GM21515 (cell line): ENCODE measurements at regions not wholly inside any gene's neighbourhood (a gene's known extent, or its start where the extent isn't known, plus 50 kb on each side); places are given as distances from the start of the nearest gene placed in this dataset.

Experiments used
- ATAC-seq: cut with Tn5 transposase; IDR thresholded peaks from one replicate; pipeline ENCODE4 v1.9.1; 2021; ENCODE audit not compliant: unreplicated experiment

- no peak for ATAC-seq
Observed at GRCh38 chr5:145283141-145283810, 551.9 kb downstream of the PRELID2 start.

DNA sequence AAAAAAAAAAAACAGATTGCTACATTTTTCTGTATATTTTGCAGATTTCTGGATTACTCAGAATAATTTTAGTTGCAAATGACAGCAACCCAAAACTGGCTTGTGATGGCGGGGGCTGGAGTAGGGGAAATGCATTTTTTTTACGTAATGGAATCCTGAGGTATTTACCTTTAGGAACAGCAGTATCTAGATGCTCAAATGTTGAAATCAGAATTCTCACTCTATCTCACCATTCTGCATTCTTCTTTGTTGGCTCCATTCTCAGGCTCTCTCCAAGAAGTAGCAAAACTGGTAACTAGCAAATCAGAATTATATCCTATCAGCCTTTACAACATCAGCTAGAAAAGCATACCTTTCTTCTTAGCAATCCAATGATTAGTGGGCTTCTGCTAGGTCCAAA is 554.3 kb downstream of the PRELID2 start:
- ATAC-seq = no peak

DNA sequence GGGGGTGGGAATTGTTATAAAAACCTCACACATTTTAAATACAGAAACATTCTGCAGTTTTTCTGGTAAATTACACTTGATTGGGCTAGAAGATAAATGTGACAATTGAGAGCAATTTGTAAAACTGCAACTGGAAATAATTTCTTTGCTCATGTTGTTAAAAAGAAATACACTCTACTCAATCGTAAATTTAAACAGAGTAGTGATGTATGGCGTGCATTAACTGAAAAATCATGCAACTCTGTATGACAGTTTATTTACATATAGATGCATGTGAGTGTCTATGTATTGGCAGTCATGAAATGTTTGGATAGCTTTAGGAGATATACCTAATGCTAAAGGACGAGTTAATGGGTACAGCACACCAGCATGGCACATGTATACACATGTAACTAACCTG is 554.9 kb downstream of the PRELID2 start:
- ATAC-seq = no peak

DNA sequence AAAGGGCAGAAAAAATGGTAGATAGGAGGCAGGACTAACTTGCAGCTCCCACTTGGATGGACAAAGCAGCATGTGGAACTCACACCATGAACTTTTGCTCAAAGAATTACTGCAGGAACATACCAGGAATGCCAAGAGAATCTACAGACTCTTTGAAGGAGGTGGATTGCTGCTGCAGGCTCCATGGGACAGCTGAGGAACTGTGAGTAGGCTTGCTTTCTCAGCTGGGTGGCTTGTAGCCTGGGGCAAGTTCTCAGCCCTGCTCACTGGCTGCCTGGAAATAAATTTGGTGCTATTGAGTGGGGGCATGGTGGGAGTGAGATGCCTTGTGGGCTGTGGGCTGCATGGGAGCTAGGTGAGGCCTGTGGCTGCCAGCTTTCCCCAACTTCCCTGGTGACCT is 574.5 kb downstream of the PRELID2 start:
- no peak for ATAC-seq

GRCh38 chr5:145247745-145248040 is 587.4 kb downstream of the PRELID2 start:
- no peak for ATAC-seq

- no peak for ATAC-seq
Observed at GRCh38 chr5:145246961-145247744, 588.0 kb downstream of the PRELID2 start.

- ATAC-seq = no peak
Observed at GRCh38 chr5:145246379-145246778, 588.8 kb downstream of the PRELID2 start.

- ATAC-seq = no peak
Observed at GRCh38 chr5:145245354-145245753, 589.8 kb downstream of the PRELID2 start.

GRCh38 chr5:145244788-145245187 is 590.4 kb downstream of the PRELID2 start:
- ATAC-seq = no peak

DNA sequence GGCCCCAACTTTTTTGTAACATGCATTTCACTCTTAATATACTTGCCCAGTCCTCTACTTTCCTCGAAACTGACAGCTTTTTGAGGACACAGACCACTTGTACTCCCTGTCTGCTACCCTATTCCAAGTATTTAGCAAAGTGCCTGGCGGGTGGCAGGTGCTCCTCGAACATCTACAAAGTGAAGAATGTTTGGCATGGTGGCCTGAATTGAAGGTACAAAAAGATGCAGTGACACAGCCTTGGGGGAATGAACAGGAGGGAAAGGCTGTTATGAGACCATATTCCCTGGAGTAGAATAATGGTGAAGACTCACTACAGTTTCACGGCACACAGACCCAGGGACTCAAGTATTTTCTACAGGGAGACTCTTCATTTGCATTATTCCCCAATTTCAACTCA is 590.9 kb downstream of the PRELID2 start:
- no peak for ATAC-seq

DNA sequence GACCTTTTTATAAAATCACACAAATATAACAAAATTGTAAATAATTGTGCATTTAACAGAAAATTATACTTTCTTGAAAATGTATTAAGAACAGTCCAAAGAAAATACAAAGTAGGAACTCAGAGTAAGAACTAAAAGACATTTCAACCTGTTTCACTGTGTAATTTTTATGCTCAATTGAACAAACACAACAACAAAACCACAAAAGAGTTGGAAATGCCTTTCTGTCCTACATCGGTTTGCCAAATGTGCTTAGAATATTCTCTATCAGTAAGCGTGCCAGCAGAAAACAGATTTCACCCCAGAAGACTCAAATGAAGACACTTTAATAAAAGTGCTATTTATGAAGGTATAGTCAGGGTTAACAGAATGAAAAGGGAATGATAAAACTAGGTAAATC is 592.1 kb downstream of the PRELID2 start:
- no peak for ATAC-seq

- ATAC-seq = no peak
Observed at GRCh38 chr5:145242551-145242950, 592.6 kb downstream of the PRELID2 start.

DNA sequence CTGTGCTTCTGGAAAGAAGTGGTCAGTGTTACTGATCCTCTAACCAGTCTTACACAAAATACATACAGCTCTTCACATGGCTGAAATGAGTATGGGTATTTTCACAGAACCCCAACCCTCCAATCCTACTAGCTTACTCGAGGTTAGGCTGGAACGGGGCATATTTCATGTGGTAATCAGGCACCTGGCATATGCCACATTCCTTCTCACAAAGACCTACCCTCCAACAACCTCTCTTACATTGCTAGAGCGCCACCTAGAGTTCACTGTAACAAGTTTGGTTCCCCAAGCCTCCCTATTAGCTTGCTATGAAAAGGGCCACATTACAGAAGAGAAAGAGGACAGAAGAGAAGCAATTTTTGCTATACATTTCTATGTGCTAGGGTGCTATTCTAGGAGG is 597.3 kb downstream of the PRELID2 start:
- ATAC-seq = no peak

- no peak for ATAC-seq
Observed at GRCh38 chr5:145236983-145237382, 598.2 kb downstream of the PRELID2 start.

DNA sequence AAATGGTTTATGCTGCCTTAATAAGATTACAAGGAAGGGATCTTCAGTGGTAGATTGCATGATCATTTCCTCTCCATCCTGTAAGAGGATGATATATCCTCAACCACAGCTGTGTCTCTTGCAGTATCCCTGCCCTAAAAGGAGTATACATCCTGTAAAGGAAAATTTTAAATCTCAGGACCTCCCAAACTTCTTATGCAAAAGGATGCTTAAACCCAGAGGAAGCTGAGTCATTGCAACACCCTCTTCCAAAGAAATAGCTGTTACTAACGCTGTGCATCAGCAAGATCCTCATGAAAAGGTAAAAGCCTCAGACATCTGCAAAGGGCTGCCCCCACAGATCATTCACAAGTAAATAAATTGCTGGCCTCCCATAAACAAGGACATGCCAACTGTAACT is 599.0 kb downstream of the PRELID2 start:
- no peak for ATAC-seq

GRCh38 chr5:145233461-145233860 is 601.7 kb downstream of the PRELID2 start:
- no peak for ATAC-seq

DNA sequence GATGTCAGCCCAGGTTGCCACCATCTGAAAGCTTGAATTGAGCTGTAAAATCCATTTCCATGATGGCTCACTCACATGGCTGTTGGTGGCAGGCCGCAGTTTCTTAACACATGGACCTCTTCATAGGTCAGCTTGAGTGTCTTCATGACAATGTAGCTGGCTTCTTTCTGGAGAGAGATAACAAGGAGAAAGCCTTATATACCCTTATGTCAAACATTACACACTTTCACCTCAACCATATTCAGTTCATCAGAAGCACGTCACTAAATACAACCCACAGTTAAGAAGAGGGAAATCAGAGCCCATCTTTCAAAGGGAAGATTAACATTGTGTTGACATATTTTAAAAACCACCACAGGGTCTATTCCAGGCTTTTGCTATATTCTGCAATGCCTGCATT is 604.4 kb downstream of the PRELID2 start:
- ATAC-seq = no peak

DNA sequence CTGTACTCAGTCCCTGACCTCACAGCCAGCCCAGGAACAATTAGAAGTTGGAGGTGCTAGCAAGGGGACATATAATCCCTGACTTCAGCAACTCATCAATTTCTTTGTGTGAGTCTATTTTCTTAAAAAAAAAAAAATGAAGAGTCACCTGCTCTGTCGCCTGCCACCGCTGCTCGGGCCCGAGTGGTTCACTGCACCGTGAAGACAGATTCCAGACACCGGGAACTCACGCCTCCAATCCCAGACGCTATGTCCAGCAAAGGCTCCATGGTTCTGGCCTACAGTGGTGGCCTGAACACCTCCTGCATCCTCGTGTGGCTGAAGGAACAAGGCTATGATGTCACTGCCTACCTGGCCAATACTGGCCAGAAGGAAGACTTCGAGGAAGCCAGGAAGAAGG is 606.6 kb downstream of the PRELID2 start:
- ATAC-seq = no peak

DNA sequence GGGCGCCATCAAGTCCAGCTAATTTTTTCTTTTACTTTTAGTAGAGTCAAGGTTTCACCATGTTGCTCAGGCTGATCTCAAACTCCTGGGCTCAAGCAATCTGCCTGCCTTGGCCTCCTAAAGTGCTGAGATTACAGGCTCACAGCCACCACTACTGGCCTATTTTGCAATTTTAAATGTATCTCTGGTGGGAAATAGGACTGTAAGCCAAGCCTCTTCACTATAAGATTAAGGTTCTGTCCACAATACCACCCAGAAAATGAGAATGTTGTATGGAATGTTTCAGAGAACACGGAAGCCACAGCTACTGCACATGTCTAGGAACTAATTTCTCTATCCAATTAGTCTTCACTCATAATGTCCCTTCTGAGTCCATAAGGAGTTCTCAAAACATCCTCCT is 607.3 kb downstream of the PRELID2 start:
- ATAC-seq = no peak

DNA sequence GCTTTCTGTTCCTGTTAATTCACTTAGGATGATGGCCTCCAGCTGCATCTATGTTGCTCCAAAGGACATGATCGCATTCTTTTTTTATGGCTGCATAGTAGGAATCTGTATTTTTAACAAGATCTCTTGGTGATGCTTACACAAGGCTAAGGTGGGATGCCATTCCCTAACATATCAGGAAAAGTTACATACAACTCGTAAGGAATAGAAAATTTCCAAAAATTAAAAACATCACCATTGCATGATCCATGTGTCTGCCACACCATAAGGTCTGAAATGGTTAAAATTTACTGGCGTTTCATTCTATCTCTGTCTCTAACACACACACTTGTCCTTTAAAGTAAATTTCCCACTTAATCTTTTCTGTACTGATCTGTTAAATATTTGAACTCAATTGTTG is 608.4 kb downstream of the PRELID2 start:
- no peak for ATAC-seq

DNA sequence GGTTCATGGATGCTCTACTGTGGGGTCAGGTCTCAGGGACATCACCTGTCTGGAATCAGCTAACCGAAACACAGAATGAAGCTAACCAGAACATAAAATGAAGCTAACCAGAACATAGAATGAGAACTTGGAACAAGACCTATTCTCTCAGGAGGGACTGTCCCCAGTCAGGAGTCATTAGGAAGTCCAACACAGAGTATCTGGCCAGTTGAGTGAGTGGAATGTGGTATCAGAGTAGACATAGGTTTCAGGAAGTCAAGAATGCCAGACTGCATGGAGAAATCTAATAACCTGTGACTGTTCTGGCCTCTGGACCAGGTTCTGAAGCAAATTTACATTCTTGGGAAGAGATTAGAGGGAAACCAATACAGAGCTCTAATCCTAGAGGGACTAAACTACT is 609.6 kb downstream of the PRELID2 start:
- ATAC-seq = no peak

- ATAC-seq = no peak
Observed at GRCh38 chr5:145223582-145223981, 611.6 kb downstream of the PRELID2 start.

- ATAC-seq = no peak
Observed at GRCh38 chr5:145222622-145223021, 612.5 kb downstream of the PRELID2 start.
